Natural killer cell treated with Interleukin-12 subunit alpha and Interleukin-12 subunit beta and Interleukin-15 and Interleukin-18, amount 100 ng/mL, for 72 hours (primary cell): ENCODE measurements at regions not wholly inside any gene's neighbourhood (a gene's known extent, or its start where the extent isn't known, plus 50 kb on each side); places are given as distances from the start of the nearest gene placed in this dataset.
"Not testable (repeated sequence)": the region's sequence is repeated elsewhere in the genome, so short reads cannot be mapped to it uniquely, and the experiment has no call there.

Experiments used
- ATAC-seq, 2 donors: fragments of 150-1000 bp; cut with Tn5 transposase in 1 of 2; sonication (Bioruptor Pico), chemical (Tn5 transposase) in 1 of 2; 2 replicates each; pipeline ENCODE4 v1.10.0; 2021
- DNase-seq: peaks from one replicate; pipeline ENCODE4 v3.0.0; 2022; ENCODE audit warnings: low spot score
- H3K27ac Mint-ChIP-seq, 2 donors: 1 replicate in 1 of 2; 2 replicates in 1 of 2; pipeline ENCODE4 v1.8.0; 2022; ENCODE audit warnings: mixed read lengths in 2 of 2, mild to moderate bottlenecking in 1 of 2, moderate library complexity in 1 of 2
- H3K27me3 Mint-ChIP-seq, 2 donors: 1 replicate in 1 of 2; 2 replicates in 1 of 2; pipeline ENCODE4 v1.8.0; 2022; ENCODE audit warnings: mixed read lengths in 2 of 2
- H3K36me3 Mint-ChIP-seq: one replicate; pipeline ENCODE4 v1.8.0; 2022; ENCODE audit warnings: mixed read lengths
- H3K4me1 Mint-ChIP-seq, 2 donors: 1 replicate in 1 of 2; 2 replicates in 1 of 2; pipeline ENCODE4 v1.8.0; 2022; ENCODE audit warnings: low read depth in 2 of 2, mixed read lengths in 2 of 2, mild to moderate bottlenecking in 1 of 2
- H3K4me3 Mint-ChIP-seq: one replicate; pipeline ENCODE4 v1.8.0; 2022; ENCODE audit warnings: mixed read lengths
- H3K9me3 Mint-ChIP-seq: 2 replicates; pipeline ENCODE4 v1.8.0; 2022; ENCODE audit warnings: mixed read lengths

GRCh38 chr11:47928426-47928825 is 51.9 kb upstream of the PTPRJ start:
- no peak overlapping the region for H3K27ac Mint-ChIP-seq
- ATAC-seq (no peak), DNase-seq (no peak)
- no peaks in the 10 kb centered on the region for H3K4me1 Mint-ChIP-seq
- peaks cover 0 to 3% of the 10 kb centered on the region in 2 donors for H3K27me3 Mint-ChIP-seq
- H3K36me3 Mint-ChIP-seq = no peaks in the 10 kb centered on the region
- no peak overlapping the region for H3K4me3 Mint-ChIP-seq
- no peaks in the 10 kb centered on the region for H3K9me3 Mint-ChIP-seq

- H3K9me3 Mint-ChIP-seq = no peaks in the 10 kb centered on the region
- peaks cover 21 to 23% of the 10 kb centered on the region in 2 donors for H3K4me1 Mint-ChIP-seq
- H3K36me3 Mint-ChIP-seq = no peaks in the 10 kb centered on the region
- ATAC-seq (no peak), DNase-seq (no peak)
- no peak overlapping the region for H3K27ac Mint-ChIP-seq
- peaks cover 0 to 5% of the 10 kb centered on the region in 2 donors for H3K27me3 Mint-ChIP-seq
- no peak overlapping the region for H3K4me3 Mint-ChIP-seq
Observed at GRCh38 chr11:47924184-47924691, 56.1 kb upstream of the PTPRJ start.

DNA sequence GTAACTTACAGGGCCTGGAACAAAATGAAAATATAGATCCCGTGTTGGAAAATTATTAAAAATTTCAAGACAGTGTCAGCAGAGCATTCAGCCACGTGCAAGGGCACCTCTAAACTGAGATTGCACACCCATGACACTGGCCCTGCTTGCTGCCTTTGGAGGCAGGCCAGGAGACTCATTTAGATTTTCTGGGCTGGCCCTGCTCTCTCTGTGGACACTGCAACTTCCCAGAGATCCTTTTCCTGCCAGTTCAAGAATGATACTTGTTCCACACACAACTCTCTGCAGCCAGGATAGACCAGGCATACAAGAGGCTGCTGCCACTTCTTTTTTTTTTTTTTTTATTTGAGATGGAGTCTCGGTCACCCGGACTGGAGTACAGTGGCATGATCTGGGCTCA is 56.7 kb upstream of the PTPRJ start:
- ATAC-seq = no peak
- Mint-ChIP-seq H3K36me3 (no peaks in the 10 kb centered on the region), H3K4me1 (peaks cover 26 to 29% of the 10 kb centered on the region in 2 donors), H3K27me3 (peaks cover 0 to 5% of the 10 kb centered on the region in 2 donors), H3K27ac (no peak overlapping the region), H3K4me3 (no peak overlapping the region), H3K9me3 (no peaks in the 10 kb centered on the region)
- no peak for DNase-seq

DNA sequence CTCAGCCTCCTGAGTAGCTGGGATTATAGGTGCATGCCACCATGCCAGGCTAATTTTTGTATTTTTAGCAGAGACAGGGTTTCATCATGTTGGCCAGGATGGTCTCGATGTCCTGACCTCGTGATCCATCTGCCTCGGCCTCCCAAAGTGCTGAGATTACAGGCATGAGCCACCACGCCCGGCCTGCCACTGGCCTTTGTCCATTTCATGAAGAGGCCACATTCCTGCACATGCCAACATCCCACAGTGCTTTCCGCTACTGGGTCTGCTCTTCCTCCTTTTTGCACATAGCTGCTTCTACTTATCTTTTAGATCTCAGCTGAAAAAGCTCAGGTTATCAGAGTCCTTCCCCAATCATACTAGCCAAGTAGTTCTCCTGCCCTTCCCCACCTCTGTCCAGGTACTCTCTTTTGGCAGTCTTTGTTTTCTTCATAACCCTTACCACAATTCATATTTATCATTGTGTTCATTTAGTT is 59.2 kb upstream of the PTPRJ start:
- peak overlapping the region; percentile 29 to 69 for H3K27ac Mint-ChIP-seq
- H3K27me3 Mint-ChIP-seq, ATAC-seq, H3K36me3 Mint-ChIP-seq, H3K9me3 Mint-ChIP-seq, DNase-seq: not testable (repeated sequence)
- peaks cover 36 to 37% of the 10 kb centered on the region in 2 donors for H3K4me1 Mint-ChIP-seq
- H3K4me3 Mint-ChIP-seq = peak overlapping the region; percentile 50

- H3K4me3 Mint-ChIP-seq = peak overlapping the region; percentile 59
Observed at GRCh38 chr11:47918882-47919495, 61.4 kb upstream of the PTPRJ start.

GRCh38 chr11:47918370-47918690 is 62.0 kb upstream of the PTPRJ start:
- Mint-ChIP-seq H3K27ac (peak overlapping the region; percentile 51 to 59), H3K4me3 (peak overlapping the region; percentile 59), H3K4me1 (peaks cover 36 to 37% of the 10 kb centered on the region in 2 donors)

More at GRCh38 chr11:47918882-47919495, 61.4 kb upstream of the PTPRJ start:
- Mint-ChIP-seq H3K9me3 (no peaks in the 10 kb centered on the region), H3K36me3 (no peaks in the 10 kb centered on the region), H3K27ac (peak overlapping the region; percentile 51 to 59), H3K4me1 (peaks cover 36 to 37% of the 10 kb centered on the region in 2 donors), H3K27me3 (peaks cover 0 to 2% of the 10 kb centered on the region in 2 donors)
- DNase-seq (no peak), ATAC-seq (no peak)

DNA sequence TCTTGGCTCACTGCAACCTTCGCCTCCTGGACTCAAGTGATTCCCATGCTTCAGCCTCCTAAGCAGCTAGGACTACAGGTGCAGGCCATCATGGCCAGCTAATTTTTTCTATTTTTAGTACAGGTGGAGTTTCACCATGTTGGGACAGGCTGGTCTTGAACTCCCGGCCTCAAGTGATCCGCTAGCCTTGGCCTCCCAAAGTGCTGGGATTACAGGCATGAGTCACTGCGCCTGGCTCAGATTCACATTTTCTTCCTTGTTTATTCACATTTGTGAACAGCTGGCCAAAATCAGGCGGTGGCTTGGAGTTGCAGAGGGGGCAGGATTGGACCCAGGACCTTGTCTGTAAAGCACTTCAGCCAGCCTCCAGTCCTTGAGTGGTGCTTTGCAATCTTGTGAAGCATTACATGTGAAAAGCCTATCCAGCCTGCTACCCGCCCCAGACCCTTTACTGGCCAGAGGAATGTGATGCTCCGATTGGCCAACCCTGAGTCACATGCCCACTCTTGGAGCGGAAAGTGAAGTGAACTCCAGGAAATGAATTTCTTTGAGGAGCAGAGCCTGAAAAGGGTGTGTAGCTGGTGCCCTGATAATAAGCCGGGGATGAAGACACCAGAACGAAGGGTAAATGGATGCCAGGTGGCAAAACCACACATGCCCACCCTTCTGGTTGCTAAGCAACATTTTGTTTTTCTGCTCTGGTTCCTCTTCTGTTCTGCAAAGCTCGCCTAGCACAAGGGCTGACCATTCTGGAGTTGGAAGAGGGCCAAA is 62.6 kb upstream of the PTPRJ start:
- peaks cover 0 to 2% of the 10 kb centered on the region in 2 donors for H3K27me3 Mint-ChIP-seq
- peaks cover 36 to 37% of the 10 kb centered on the region in 2 donors for H3K4me1 Mint-ChIP-seq
- DNase-seq (no peak), ATAC-seq (peak; percentile 28 to 29)
- peak overlapping the region; percentile 59 for H3K4me3 Mint-ChIP-seq
- H3K36me3 Mint-ChIP-seq = no peaks in the 10 kb centered on the region
- peak overlapping the region in 1 of 2 donors; percentile 59 for H3K27ac Mint-ChIP-seq
- no peaks in the 10 kb centered on the region for H3K9me3 Mint-ChIP-seq

More at GRCh38 chr11:47918370-47918690, 62.0 kb upstream of the PTPRJ start:
- Mint-ChIP-seq H3K27me3 (peaks cover 0 to 2% of the 10 kb centered on the region in 2 donors), H3K9me3 (no peaks in the 10 kb centered on the region), H3K36me3 (no peaks in the 10 kb centered on the region)
- ATAC-seq = no peak
- no peak for DNase-seq

- peaks cover 0 to 2% of the 10 kb centered on the region in 2 donors for H3K27me3 Mint-ChIP-seq
- no peak for DNase-seq
- no peaks in the 10 kb centered on the region for H3K9me3 Mint-ChIP-seq
- no peak overlapping the region for H3K4me3 Mint-ChIP-seq
- peaks cover 35 to 36% of the 10 kb centered on the region in 2 donors for H3K4me1 Mint-ChIP-seq
- no peaks in the 10 kb centered on the region for H3K36me3 Mint-ChIP-seq
- H3K27ac Mint-ChIP-seq = no peak overlapping the region
- ATAC-seq = no peak
Observed at GRCh38 chr11:47916361-47916841, 64.0 kb upstream of the PTPRJ start.

- peaks cover 29 to 30% of the 10 kb centered on the region in 2 donors for H3K4me1 Mint-ChIP-seq
- peaks cover 0 to 2% of the 10 kb centered on the region in 2 donors for H3K27me3 Mint-ChIP-seq
- H3K9me3 Mint-ChIP-seq = no peaks in the 10 kb centered on the region
- no peak for ATAC-seq
- H3K36me3 Mint-ChIP-seq = no peaks in the 10 kb centered on the region
- H3K4me3 Mint-ChIP-seq = no peak overlapping the region
- no peak for DNase-seq
- no peak overlapping the region for H3K27ac Mint-ChIP-seq
Observed at GRCh38 chr11:47915783-47916182, 64.6 kb upstream of the PTPRJ start.

GRCh38 chr11:47915374-47915773 is 65.0 kb upstream of the PTPRJ start:
- no peak overlapping the region for H3K27ac Mint-ChIP-seq
- ATAC-seq = no peak
- H3K9me3 Mint-ChIP-seq = no peaks in the 10 kb centered on the region

GRCh38 chr11:47914743-47915142 is 65.6 kb upstream of the PTPRJ start:
- ATAC-seq = no peak
- Mint-ChIP-seq H3K36me3 (no peaks in the 10 kb centered on the region), H3K9me3 (no peaks in the 10 kb centered on the region), H3K27ac (no peak overlapping the region), H3K4me3 (no peak overlapping the region), H3K27me3 (no peaks in the 10 kb centered on the region), H3K4me1 (peaks cover 18 to 19% of the 10 kb centered on the region in 2 donors)
- DNase-seq = no peak

More at GRCh38 chr11:47915374-47915773, 65.0 kb upstream of the PTPRJ start:
- peaks cover 25 to 26% of the 10 kb centered on the region in 2 donors for H3K4me1 Mint-ChIP-seq
- DNase-seq = no peak
- H3K36me3 Mint-ChIP-seq = no peaks in the 10 kb centered on the region
- no peak overlapping the region for H3K4me3 Mint-ChIP-seq
- H3K27me3 Mint-ChIP-seq = peaks cover 0 to 2% of the 10 kb centered on the region in 2 donors

DNA sequence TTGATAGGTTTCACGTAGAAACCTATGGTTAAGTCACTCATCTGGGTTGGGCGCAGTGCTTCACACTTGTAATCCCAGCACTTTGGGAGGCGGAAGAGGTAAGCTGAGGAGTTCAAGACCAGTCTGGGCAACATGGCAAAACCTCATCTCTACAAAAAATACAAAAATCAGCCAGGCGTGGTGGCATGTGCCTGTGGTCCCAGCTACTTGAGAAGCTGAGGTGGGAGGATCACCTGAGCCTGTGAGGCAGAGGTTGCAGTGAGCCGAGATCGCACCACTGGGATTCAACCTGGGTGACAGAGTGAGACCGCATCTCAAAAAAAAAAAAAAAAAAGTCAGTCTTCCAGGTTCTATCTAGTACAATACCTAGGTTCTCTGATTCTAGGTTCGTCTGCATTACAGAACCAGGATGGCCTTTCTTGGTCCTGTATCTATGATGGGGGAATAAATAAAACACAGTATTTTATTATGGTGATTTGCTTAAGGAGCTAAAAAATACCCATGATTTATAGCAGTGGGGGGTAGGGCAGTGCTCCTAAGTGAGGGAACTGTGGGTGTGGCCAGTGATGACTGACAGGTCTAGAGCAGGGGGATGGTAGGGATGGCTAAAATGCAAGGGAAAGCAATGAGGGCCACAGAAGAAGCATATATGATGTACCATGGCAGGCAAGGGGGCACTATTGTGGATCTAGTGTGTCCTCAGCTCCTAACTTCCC is 65.5 kb upstream of the NUP160 start:
- no peak overlapping the region for H3K4me3 Mint-ChIP-seq
- H3K4me1 Mint-ChIP-seq = peaks cover 9 to 10% of the 10 kb centered on the region in 2 donors
- DNase-seq (no peak), ATAC-seq (no peak)
- no peaks in the 10 kb centered on the region for H3K9me3 Mint-ChIP-seq
- no peak overlapping the region for H3K27ac Mint-ChIP-seq
- H3K36me3 Mint-ChIP-seq = no peaks in the 10 kb centered on the region
- H3K27me3 Mint-ChIP-seq = no peaks in the 10 kb centered on the region

GRCh38 chr11:47912843-47913437 is 64.8 kb upstream of the NUP160 start:
- Mint-ChIP-seq H3K9me3 (no peaks in the 10 kb centered on the region), H3K27me3 (no peaks in the 10 kb centered on the region), H3K4me1 (peaks cover 2 to 7% of the 10 kb centered on the region in 2 donors), H3K4me3 (no peak overlapping the region), H3K27ac (no peak overlapping the region), H3K36me3 (no peaks in the 10 kb centered on the region)
- no peak for DNase-seq
- ATAC-seq = no peak
